ENCODE measurements at regions not wholly inside any gene's neighbourhood (a gene's known extent, or its start where the extent isn't known, plus 50 kb on each side); places are given as distances from the start of the nearest gene placed in this dataset.
"Not testable (repeated sequence)": the region's sequence is repeated elsewhere in the genome, so short reads cannot be mapped to it uniquely, and the experiment has no call there.

DNA sequence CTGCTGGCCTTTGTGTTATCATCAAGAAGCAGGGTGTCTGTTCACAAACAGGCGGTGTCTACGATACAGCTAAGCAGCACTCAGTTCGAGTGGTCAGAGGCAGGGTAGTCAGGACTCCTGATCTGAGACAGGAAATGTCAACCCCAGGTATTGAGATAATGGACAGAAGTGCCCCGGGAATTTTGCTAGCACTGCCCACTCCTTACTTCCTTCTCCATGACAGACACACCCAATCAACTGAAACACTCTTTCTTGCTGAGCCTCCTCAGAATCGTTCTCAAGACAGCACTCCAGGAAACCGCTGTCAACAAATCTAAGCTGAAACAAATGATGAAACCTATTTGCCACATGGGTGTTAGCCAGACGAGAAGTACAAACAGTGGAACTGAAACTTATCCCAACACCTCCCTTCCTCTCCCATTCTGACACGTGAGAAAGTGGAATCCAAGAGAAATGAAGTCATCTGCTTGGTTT lies 109.3 kb downstream of the GTF2IRD2B start:
- not testable (repeated sequence) for H3K27ac Mint-ChIP-seq, H3K27me3 Mint-ChIP-seq, H3K36me3 Mint-ChIP-seq, H3K4me3 Mint-ChIP-seq, H3K9me3 Mint-ChIP-seq, H3K4me1 Mint-ChIP-seq, ATAC-seq

DNA sequence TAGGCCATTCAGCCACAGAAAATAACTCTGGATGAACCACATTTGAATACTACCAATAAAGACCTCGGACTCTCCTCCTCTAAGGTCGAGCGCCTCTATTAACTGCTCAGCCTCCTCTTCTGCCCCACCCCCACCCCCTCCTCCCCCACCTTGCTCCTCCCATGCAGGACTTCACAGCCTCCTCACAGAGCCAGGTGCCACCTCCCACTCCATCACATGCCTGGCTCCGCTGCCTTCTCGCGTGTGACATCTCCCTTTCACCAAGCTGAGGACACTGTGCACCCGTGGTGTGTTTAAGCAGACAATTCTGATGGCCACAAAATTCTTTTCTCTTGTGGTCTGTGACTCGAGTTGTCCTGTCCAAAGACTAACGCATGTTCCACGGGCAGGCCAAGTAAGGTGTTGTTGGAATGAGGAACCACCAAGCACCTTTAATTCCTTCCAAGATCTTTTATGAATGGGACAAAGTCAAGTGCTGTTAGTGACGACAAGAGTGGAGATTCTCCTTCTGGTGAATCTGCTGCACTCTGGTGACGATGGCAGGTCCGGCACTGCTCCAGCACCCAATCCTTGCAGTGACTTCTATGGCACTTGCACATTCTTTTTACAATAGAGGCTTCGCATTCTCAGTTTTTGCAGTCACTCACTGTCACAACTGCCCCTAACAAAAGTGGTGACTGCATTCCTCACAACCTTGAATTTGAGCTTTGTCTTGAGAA lies 113.1 kb downstream of the GTF2IRD2B start:
- H3K27me3 Mint-ChIP-seq, H3K36me3 Mint-ChIP-seq, ATAC-seq, H3K4me3 Mint-ChIP-seq, H3K4me1 Mint-ChIP-seq, H3K27ac Mint-ChIP-seq, H3K9me3 Mint-ChIP-seq: not testable (repeated sequence)

GRCh38 chr7:75215460-75215859 lies 123.1 kb downstream of the GTF2IRD2B start:
- H3K4me3 Mint-ChIP-seq, H3K4me1 Mint-ChIP-seq, H3K36me3 Mint-ChIP-seq, H3K27ac Mint-ChIP-seq, H3K27me3 Mint-ChIP-seq, H3K9me3 Mint-ChIP-seq, ATAC-seq: not testable (repeated sequence)

DNA sequence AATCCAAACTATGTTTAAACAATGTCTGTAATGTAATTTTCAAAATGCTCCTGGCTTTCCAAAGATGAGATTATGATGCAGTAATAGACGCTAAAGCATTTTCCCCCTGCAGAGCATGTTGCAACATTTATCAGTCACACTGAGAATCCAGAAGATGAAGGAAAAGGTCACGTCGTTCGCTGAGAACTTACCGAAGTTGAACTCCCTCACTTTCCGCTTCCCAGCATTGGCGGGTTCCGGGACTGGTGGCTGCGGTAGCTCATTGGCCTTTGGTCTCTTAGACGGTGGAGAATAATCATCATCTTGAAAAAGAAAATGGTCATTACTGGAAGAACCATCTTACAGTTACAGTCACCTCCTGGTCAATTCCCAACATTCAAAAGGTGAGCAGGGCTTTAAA lies 124.6 kb downstream of the GTF2IRD2B start:
- not testable (repeated sequence) for H3K9me3 Mint-ChIP-seq, H3K4me3 Mint-ChIP-seq, H3K4me1 Mint-ChIP-seq, H3K27ac Mint-ChIP-seq, H3K36me3 Mint-ChIP-seq, ATAC-seq, H3K27me3 Mint-ChIP-seq

DNA sequence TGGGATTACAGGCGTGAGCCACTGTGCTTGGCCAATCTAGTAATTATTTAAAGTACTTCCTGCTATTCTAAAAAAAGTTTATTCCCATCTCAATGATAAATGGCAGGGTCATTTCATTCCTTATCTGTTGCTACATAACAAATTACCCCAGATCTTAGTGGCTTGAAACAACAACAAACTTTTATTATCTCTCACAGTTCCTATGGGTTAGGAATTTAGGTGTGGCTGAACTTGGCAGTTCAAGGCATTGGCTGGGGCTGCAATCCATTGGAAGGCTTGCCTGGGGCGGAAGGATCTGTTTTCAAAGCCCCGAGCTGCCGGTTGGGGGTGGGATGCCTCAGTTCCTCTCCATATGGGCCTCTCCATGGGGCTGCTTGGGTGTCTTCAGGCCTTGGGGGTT lies 133.7 kb downstream of the GTF2IRD2B start:
- not testable (repeated sequence) for H3K9me3 Mint-ChIP-seq, H3K27ac Mint-ChIP-seq, ATAC-seq, H3K4me1 Mint-ChIP-seq, H3K4me3 Mint-ChIP-seq, H3K36me3 Mint-ChIP-seq, H3K27me3 Mint-ChIP-seq

GRCh38 chr7:75229558-75229957 lies 137.2 kb downstream of the GTF2IRD2B start:
- H3K27me3 Mint-ChIP-seq, ATAC-seq, H3K4me1 Mint-ChIP-seq, H3K4me3 Mint-ChIP-seq, H3K36me3 Mint-ChIP-seq, H3K9me3 Mint-ChIP-seq, H3K27ac Mint-ChIP-seq: not testable (repeated sequence)

DNA sequence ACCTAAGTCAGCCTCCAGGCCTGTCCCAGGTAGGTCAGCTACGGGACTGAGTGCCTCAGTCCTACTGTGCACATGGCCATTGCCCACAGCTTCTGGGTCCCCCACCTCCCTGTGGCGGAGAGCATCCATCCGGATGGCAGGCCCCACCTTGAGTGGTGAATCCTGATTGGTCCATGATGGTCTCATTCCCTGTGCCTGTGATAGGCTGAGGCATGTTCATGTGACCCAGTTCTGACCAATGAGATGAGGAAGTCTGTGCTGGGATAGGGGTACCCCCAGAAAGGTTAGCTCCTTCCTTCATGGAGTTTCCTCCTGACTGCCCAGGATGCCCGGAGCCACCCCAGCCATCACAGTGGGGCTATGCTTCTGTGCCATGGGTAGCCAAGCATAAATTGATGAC lies 138.2 kb downstream of the GTF2IRD2B start:
- not testable (repeated sequence) for H3K9me3 Mint-ChIP-seq, H3K4me3 Mint-ChIP-seq, H3K36me3 Mint-ChIP-seq, H3K27ac Mint-ChIP-seq, H3K27me3 Mint-ChIP-seq, H3K4me1 Mint-ChIP-seq, ATAC-seq

- not testable (repeated sequence) for H3K27ac Mint-ChIP-seq, H3K4me3 Mint-ChIP-seq, H3K27me3 Mint-ChIP-seq, H3K36me3 Mint-ChIP-seq, H3K9me3 Mint-ChIP-seq, H3K4me1 Mint-ChIP-seq, ATAC-seq
Measured at GRCh38 chr7:75235092-75235826, 142.9 kb downstream of the GTF2IRD2B start.

- not testable (repeated sequence) for H3K4me1 Mint-ChIP-seq, H3K36me3 Mint-ChIP-seq, H3K9me3 Mint-ChIP-seq, H3K4me3 Mint-ChIP-seq, ATAC-seq, H3K27me3 Mint-ChIP-seq, H3K27ac Mint-ChIP-seq
Measured at GRCh38 chr7:75235827-75236167, 143.4 kb downstream of the GTF2IRD2B start.

DNA sequence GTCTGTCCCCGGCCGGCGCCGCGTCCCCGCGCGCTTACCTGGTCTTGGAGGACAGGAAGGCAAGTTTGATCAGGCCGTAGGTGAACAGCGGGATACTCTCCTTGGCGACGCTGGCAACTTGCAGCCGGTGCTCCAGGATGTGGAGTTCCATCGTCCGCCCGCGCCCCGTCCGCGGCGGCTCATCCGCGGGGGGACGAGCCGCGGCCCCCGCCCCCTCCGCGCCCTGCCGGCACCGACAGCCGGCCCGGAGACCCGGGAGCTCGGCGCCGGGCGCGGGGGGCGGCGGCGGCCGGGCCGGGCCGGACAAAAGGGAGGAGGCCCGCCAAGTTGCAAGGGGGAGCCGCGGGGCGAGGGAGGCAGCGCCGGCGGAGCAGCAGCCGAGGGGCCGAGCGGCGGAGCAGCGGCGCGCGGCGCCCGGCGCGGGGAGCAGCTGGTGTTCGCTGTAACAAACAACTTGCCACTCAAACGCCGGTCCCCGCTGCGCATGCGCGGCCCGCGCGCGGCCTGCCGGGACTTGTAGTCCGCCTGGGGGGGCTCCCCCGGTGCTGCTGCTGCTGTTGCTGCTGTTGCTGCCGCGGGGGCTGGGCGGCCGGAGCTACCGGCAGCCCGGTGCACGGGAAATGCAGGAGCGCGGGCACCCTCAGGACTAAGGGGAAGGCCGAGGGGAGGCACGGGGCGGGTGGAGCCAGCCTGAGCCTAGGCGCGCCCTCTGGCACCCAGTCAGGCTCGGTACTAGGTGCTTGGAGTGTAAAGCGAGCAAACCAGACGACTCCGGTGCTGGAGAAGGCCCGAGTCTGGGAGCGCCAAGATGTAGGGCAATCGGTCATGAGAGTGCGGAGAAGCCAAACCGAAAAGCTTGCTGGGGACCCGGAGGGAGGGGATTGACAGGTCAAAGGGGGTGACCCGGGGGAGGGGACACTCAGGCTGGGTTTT lies 145.1 kb downstream of the GTF2IRD2B start:
- not testable (repeated sequence) for H3K4me3 Mint-ChIP-seq, H3K9me3 Mint-ChIP-seq

GRCh38 chr7:75238309-75238708 lies 145.9 kb downstream of the GTF2IRD2B start:
- H3K9me3 Mint-ChIP-seq, H3K27ac Mint-ChIP-seq, H3K27me3 Mint-ChIP-seq, H3K4me1 Mint-ChIP-seq, H3K36me3 Mint-ChIP-seq, ATAC-seq, H3K4me3 Mint-ChIP-seq: not testable (repeated sequence)

More for the DNA sequence above, 145.1 kb downstream of the GTF2IRD2B start:
- peak; percentile 92 for ATAC-seq
- not testable (repeated sequence) for H3K36me3 Mint-ChIP-seq, H3K4me1 Mint-ChIP-seq, H3K27me3 Mint-ChIP-seq, H3K27ac Mint-ChIP-seq

GRCh38 chr7:75243638-75244037 lies 151.2 kb downstream of the GTF2IRD2B start:
- H3K27ac Mint-ChIP-seq, H3K27me3 Mint-ChIP-seq, ATAC-seq, H3K4me3 Mint-ChIP-seq, H3K4me1 Mint-ChIP-seq, H3K9me3 Mint-ChIP-seq, H3K36me3 Mint-ChIP-seq: not testable (repeated sequence)

- not testable (repeated sequence) for H3K4me3 Mint-ChIP-seq, H3K27ac Mint-ChIP-seq, H3K36me3 Mint-ChIP-seq, ATAC-seq, H3K27me3 Mint-ChIP-seq, H3K9me3 Mint-ChIP-seq, H3K4me1 Mint-ChIP-seq
Measured at GRCh38 chr7:75248216-75248615, 147.2 kb upstream of the TRIM73 start.

DNA sequence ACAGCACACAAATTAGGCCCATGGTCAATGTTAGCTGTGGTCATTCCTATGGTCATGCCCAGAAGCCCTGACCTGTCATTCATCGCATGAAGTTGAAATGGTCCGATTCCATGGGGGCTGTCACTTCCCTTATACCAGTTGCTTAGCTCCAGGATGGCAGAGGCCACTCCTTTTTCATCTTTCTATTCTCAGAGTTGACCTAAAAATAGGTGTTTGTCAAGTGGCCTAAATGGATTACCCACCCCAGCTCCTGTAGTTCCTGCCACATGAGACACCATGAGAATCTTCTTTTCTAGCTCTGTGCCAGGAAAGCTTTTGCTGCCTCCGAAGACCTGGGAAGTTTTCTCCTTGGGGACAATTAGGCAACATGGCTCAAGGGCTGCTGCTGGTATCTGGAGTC lies 141.2 kb upstream of the TRIM73 start:
- H3K4me3 Mint-ChIP-seq, H3K9me3 Mint-ChIP-seq, H3K36me3 Mint-ChIP-seq, ATAC-seq, H3K4me1 Mint-ChIP-seq, H3K27ac Mint-ChIP-seq, H3K27me3 Mint-ChIP-seq: not testable (repeated sequence)

DNA sequence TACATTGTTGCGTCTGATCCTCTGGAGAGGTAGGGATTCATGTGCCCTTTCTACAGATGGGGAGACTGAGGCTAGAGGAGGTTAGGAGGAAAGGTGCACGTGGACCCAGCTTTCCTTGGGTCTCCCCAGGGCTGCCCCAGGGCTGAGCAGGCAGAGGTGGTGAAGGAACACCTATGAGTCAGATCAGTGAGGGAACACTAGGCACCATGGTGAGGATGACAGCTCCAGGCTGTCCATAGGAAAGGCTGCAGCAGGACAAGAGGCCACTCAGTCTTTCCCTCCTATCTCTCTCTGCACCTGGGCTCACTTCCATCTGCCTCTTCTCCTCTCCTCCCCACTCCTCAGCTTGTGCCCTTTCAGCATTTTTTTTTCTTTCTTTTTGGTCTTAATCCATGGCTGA lies 138.0 kb upstream of the TRIM73 start:
- ATAC-seq, H3K9me3 Mint-ChIP-seq: not testable (repeated sequence)

More for the DNA sequence above, 138.0 kb upstream of the TRIM73 start:
- not testable (repeated sequence) for H3K4me3 Mint-ChIP-seq, H3K36me3 Mint-ChIP-seq, H3K27me3 Mint-ChIP-seq, H3K4me1 Mint-ChIP-seq, H3K27ac Mint-ChIP-seq
